ENCODE measurements at regions not wholly inside any gene's neighbourhood (a gene's known extent, or its start where the extent isn't known, plus 50 kb on each side); places are given as distances from the start of the nearest gene placed in this dataset.

GRCh38 chr3:30181581-30181980 lies 424.8 kb upstream of the TGFBR2 start:
- TF ChIP-seq CTCF (IDR thresholded peaks at IDR 0.05): no peak
- TF ChIP-seq POLR2A (IDR thresholded peaks at IDR 0.05): no peak
